Colonic mucosa (tissue), 4 donors: ENCODE measurements at regions not wholly inside any gene's neighbourhood (a gene's known extent, or its start where the extent isn't known, plus 50 kb on each side); places are given as distances from the start of the nearest gene placed in this dataset.

Source experiments
- DNase-seq: peaks from one replicate; pipeline ENCODE4 v3.0.0-alpha.2; 2020
- H3K27ac ChIP-seq: fragments of 200-600 bp; one replicate; pipeline ENCODE4 v1.8.0; 2021
- H3K27me3 ChIP-seq: fragments of 200-600 bp; one replicate; pipeline ENCODE4 v1.8.0; 2021
- H3K36me3 ChIP-seq: fragments of 200-600 bp; one replicate; pipeline ENCODE4 v1.8.0; 2021
- H3K4me1 ChIP-seq: fragments of 200-600 bp; one replicate; pipeline ENCODE4 v1.8.0; 2021; ENCODE audit warnings: mild to moderate bottlenecking
- H3K4me3 ChIP-seq: fragments of 200-600 bp; one replicate; pipeline ENCODE4 v1.8.0; 2021
- H3K9ac ChIP-seq, 2 donors: one replicate each; pipeline ENCODE4 v1.7.0; 2013; ENCODE audit warnings: control low read depth in 2 of 2, low read depth in 2 of 2, low read length in 2 of 2
- H3K9me3 ChIP-seq: fragments of 200-600 bp; one replicate; pipeline ENCODE4 v1.8.0; 2021
- CTCF ChIP-seq: fragments of 200-600 bp; IDR thresholded peaks from one replicate; pipeline ENCODE4 v1.8.0; 2022; ENCODE audit warnings: antibody characterized with exemption, mild to moderate bottlenecking
- intact Hi-C: fragments of 100-400 bp; cut with DNase I; formaldehyde crosslinking; loops from one replicate; pipeline ENCODE4 v1.14.1; 2022
- donor health status: healthy.
- donor health status: DM: no; HTN: no; CAD: no.
- donor health status: DM: no; HTN: no; CAD: no.

- H3K4me3 ChIP-seq: no peak overlapping the region
- H3K9ac ChIP-seq: no peak overlapping the region
- no peaks in the 10 kb centered on the region for H3K4me1 ChIP-seq
- intact Hi-C loops: no loop called here
- no peak for TF ChIP-seq CTCF
- no peak overlapping the region for H3K27ac ChIP-seq
- no peaks in the 10 kb centered on the region for H3K9me3 ChIP-seq
- H3K36me3 ChIP-seq: no peaks in the 10 kb centered on the region
- no peaks in the 10 kb centered on the region for H3K27me3 ChIP-seq
- DNase-seq: no peak
Observed at GRCh38 chr1:58030456-58030855, 516.1 kb downstream of the OMA1 start.

GRCh38 chr1:58017641-58018040 is 528.9 kb downstream of the OMA1 start:
- no peak for DNase-seq
- Histone ChIP-seq H3K4me3 (no peak overlapping the region), H3K9me3 (no peaks in the 10 kb centered on the region), H3K4me1 (no peaks in the 10 kb centered on the region), H3K27me3 (no peaks in the 10 kb centered on the region), H3K9ac (no peak overlapping the region), H3K36me3 (no peaks in the 10 kb centered on the region), H3K27ac (no peak overlapping the region)
- no peak for TF ChIP-seq CTCF
- intact Hi-C loops: no loop called here

DNA sequence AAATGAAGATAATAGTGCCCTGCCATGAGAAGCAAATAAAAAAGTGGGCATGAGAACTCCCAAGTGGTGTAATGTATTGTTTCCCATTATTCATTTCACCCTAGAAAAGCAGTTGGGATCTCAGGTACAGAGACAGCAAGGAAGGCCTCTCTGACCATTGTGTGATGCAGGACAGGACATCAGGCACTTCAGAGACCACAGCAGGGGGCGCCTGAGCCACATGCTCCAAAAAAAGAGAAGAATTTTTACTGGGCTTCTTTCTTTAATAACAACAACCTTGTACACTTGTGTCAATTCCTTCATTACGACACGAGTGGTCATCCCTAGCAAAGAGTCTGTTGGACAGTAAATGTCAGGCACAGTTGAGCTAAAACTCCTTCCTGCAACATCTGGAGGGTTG is 533.3 kb downstream of the OMA1 start:
- TF ChIP-seq CTCF: no peak
- no peaks in the 10 kb centered on the region for H3K36me3 ChIP-seq
- intact Hi-C loops: no loop called here
- no peaks in the 10 kb centered on the region for H3K9me3 ChIP-seq
- H3K4me1 ChIP-seq: no peaks in the 10 kb centered on the region
- H3K27ac ChIP-seq: no peak overlapping the region
- no peak for DNase-seq
- no peak overlapping the region for H3K9ac ChIP-seq
- no peaks in the 10 kb centered on the region for H3K27me3 ChIP-seq
- no peak overlapping the region for H3K4me3 ChIP-seq

GRCh38 chr1:58011978-58012377 is 534.5 kb downstream of the OMA1 start:
- intact Hi-C loops: no loop called here

GRCh38 chr1:58006421-58007046 is 540.0 kb downstream of the OMA1 start:
- no peak overlapping the region for H3K9ac ChIP-seq
- H3K4me3 ChIP-seq: no peak overlapping the region
- no peak overlapping the region for H3K27ac ChIP-seq
- no peak for TF ChIP-seq CTCF
- no peaks in the 10 kb centered on the region for H3K9me3 ChIP-seq
- no peak for DNase-seq
- H3K4me1 ChIP-seq: no peaks in the 10 kb centered on the region
- no peaks in the 10 kb centered on the region for H3K36me3 ChIP-seq
- H3K27me3 ChIP-seq: no peaks in the 10 kb centered on the region
- intact Hi-C loops: no loop called here

More at GRCh38 chr1:58011978-58012377, 534.5 kb downstream of the OMA1 start:
- DNase-seq: no peak
- no peak for TF ChIP-seq CTCF
- Histone ChIP-seq H3K36me3 (no peaks in the 10 kb centered on the region), H3K9ac (no peak overlapping the region), H3K9me3 (no peaks in the 10 kb centered on the region), H3K27ac (no peak overlapping the region), H3K27me3 (no peaks in the 10 kb centered on the region), H3K4me3 (no peak overlapping the region), H3K4me1 (no peaks in the 10 kb centered on the region)
